ENCODE measurements at regions not wholly inside any gene's neighbourhood (a gene's known extent, or its start where the extent isn't known, plus 50 kb on each side); places are given as distances from the start of the nearest gene placed in this dataset.
"Not testable (repeated sequence)": the region's sequence is repeated elsewhere in the genome, so short reads cannot be mapped to it uniquely, and the experiment has no call there.

- no peak for TF ChIP-seq CTCF (IDR thresholded peaks at IDR 0.05; ENCODE audit: insufficient read depth, missing control alignments)
- DNase-seq (ENCODE audit: insufficient read length, low spot score), result no peak
- FAIRE-seq, result no peak
Measured at GRCh38 chr6:102813489-102814275, 1420.2 kb downstream of the GRIK2 start.

DNA sequence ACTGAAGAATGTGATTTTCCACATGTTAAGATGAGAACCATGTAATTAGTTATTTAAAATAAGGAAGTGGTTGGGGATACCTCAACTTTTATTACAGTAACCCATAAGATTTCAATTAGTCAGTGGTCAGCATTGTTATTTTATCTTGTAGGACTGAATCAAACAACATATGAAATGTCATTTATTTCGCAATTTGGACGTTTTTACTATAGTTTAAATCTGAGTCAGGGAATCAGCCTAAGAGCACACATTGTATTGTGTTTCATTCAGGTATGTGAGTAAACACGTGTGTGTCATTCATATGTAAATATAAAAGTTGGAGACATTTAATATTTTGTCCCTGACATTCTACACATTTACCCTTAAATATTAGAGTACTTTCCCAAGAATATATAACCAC lies 1418.7 kb downstream of the GRIK2 start:
- FAIRE-seq (no peak), DNase-seq (ENCODE audit: insufficient read length, low spot score) (no peak)
- no peak for TF ChIP-seq CTCF (IDR thresholded peaks at IDR 0.05; ENCODE audit: insufficient read depth, missing control alignments)

DNA sequence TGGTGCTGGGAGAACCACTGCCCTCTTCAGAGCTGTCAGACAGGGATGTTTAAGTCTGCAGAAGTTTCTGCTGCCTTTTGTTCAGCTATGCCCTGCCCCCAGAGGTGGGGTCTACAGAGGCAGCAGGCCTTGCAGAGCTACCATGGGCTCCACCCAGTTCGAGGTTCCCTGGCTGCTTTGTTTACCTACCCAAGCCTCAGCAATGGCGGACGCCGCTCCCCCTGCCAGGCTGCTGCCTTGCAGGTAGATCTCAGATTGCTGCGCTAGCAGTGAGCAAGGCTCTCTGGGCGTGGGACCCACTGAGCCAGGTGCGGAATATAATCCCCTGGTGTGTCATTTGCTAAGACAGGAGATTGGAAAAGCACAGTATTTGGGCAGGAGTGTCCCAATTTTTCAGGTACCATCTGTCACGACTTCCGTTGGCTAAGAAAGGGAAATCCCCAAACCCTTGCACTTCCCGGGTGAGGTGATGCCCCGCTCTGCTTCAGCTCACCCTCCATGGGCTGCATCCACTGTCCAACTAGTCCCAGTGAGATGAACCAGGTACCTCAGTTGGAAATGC lies 1415.5 kb downstream of the GRIK2 start:
- DNase-seq (ENCODE audit: insufficient read length, low spot score); FAIRE-seq: not testable (repeated sequence)

DNA sequence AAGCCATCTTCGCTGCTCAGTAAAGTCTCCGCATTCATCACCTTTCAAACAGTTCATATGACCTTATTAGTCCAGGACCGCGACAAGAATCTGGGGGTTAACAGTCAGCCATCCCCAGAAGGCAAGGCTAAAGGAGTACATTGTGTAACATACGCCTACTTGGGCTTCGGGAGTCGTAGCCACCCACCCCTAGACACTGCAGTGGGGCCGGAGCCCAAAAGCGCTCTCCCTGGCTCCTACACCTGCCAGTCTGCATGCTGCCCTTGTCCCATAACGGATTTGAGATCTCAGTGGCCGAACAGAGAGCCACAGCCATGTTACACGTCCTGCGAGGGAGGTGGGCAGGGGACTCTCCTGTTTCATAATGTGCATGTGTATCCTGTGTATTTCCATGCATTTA lies 1405.5 kb downstream of the GRIK2 start:
- no peak for TF ChIP-seq CTCF (IDR thresholded peaks at IDR 0.05; ENCODE audit: insufficient read depth, missing control alignments)
- DNase-seq (ENCODE audit: insufficient read length, low spot score), result no peak
- FAIRE-seq, result no peak

GRCh38 chr6:102798636-102799035 lies 1405.1 kb downstream of the GRIK2 start:
- FAIRE-seq (no peak), DNase-seq (ENCODE audit: insufficient read length, low spot score) (no peak)
- TF ChIP-seq CTCF (IDR thresholded peaks at IDR 0.05; ENCODE audit: insufficient read depth, missing control alignments), result no peak

DNA sequence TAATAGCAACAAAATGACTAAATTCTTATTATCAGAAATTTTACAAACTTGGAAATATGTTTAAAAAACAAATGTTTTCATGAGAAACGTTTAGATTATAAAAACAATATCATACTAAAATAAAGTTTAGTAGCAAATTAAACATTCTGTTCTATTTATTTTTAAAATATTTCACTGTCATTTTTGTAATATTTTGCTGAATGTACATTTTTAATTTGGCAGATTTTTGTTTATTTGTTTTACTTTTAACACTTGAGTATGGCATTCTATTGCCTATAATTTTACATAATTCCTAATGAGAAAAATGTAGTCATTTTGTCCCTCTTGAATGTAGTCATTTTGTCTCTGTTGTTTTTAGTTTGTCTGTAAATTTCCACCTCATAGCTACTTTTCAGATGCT lies 1400.2 kb downstream of the GRIK2 start:
- no peak for TF ChIP-seq CTCF (IDR thresholded peaks at IDR 0.05; ENCODE audit: insufficient read depth, missing control alignments)
- FAIRE-seq (no peak), DNase-seq (ENCODE audit: insufficient read length, low spot score) (no peak)

- TF ChIP-seq CTCF (IDR thresholded peaks at IDR 0.05; ENCODE audit: insufficient read depth, missing control alignments), result no peak
- FAIRE-seq, result no peak
- DNase-seq (ENCODE audit: insufficient read length, low spot score), result no peak
Measured at GRCh38 chr6:102774326-102774725, 1380.8 kb downstream of the GRIK2 start.
